ENCODE measurements at regions not wholly inside any gene's neighbourhood (a gene's known extent, or its start where the extent isn't known, plus 50 kb on each side); places are given as distances from the start of the nearest gene placed in this dataset.
"Not testable (repeated sequence)": the region's sequence is repeated elsewhere in the genome, so short reads cannot be mapped to it uniquely, and the experiment has no call there.

DNA sequence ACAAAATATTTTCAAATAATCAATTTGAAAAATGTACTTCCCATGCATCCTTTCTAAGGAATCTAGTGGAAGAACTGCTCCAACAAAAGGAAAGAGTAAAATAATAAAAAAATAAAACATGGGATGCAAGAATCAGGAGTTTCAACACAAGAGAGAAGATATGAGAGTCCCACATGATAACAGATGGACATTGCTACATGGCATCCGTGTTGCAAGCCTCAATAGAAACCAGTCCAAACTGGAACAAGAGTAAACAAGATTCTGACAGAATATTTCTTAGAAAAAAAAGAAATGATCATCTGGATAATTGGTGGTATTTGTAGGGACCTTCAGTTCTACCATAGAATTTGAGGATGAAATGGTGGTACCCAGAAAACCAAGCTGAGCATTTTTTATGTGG lies 186.8 kb downstream of the FRK start:
- TF ChIP-seq JUND (IDR thresholded peaks at IDR 0.05; ENCODE audit: low read depth) = no peak
- DNase-seq (ENCODE audit: low read depth in 1 of 2, low spot score in 1 of 2) = no peak
- in situ Hi-C loops (cut with HindIII; ENCODE audit: low pct_unique_long_range_greater_than_20kb, low sequenced_read_pairs) = no loop called here

DNA sequence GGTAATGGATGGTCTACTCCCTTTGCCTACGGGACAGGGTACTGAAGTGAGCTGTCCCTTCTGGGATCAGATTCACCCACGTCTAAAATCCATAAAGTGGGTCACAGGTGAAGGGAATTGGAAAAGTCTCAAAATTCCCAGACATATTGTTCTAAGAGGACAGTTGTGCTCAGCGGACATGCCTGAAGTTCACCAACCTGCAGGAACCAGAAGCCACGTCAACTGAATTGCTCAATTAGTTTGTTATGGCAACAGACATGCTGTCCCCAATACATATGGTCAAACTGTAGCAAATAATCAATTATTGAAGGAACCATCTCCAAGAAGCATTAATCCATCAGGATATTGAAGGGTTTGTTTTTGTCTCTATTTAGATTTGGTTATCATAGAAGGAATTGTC lies 190.2 kb downstream of the FRK start:
- DNase-seq (ENCODE audit: low read depth in 1 of 2, low spot score in 1 of 2) = no peak
- no peak for TF ChIP-seq JUND (IDR thresholded peaks at IDR 0.05; ENCODE audit: low read depth)
- in situ Hi-C loops (cut with HindIII; ENCODE audit: low pct_unique_long_range_greater_than_20kb, low sequenced_read_pairs) = no loop called here

DNA sequence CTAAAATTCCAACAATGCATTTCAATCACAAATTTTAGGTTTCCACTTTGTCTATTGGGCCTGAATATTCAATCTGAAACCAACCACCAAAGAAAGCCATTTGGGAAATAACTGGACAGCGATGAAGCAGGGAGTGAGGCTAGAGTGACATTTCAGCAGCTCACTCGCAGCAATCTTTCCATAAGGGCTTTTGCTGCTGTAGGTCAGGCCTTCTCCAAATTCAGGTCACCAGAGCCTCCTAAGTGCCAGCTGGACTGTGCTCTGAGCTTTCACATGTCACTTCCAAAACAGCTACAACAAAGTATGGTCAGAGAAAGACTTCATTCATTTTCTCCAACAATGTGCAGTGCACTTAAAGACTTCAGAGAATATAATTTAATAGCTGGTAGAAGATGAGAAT lies 194.8 kb downstream of the FRK start:
- in situ Hi-C loops (cut with HindIII; ENCODE audit: low pct_unique_long_range_greater_than_20kb, low sequenced_read_pairs) = no loop called here
- TF ChIP-seq JUND (IDR thresholded peaks at IDR 0.05; ENCODE audit: low read depth) = no peak
- no peak for DNase-seq (ENCODE audit: low read depth in 1 of 2, low spot score in 1 of 2)

DNA sequence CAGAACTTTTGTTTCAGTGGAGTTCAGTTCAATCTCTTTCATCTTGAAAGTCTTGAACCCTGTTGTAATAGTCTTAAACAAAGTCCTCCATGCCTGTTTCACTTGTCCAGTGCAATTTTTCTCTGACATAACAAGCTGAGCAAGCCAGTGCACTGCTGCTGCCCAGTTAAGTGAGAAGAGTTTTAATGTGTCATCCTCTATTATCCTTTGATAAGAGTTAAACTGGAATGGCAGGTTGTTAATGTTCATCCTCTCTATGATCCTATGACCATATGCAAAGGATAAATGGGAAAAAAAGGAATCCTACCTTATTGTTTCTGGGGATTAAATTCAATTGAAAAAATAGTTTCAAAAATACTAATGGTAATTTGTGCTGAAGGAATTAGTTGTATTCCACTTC lies 197.5 kb downstream of the FRK start:
- in situ Hi-C loops (cut with HindIII; ENCODE audit: low pct_unique_long_range_greater_than_20kb, low sequenced_read_pairs) = no loop called here
- no peak for TF ChIP-seq JUND (IDR thresholded peaks at IDR 0.05; ENCODE audit: low read depth)
- DNase-seq (ENCODE audit: low read depth in 1 of 2, low spot score in 1 of 2) = no peak

DNA sequence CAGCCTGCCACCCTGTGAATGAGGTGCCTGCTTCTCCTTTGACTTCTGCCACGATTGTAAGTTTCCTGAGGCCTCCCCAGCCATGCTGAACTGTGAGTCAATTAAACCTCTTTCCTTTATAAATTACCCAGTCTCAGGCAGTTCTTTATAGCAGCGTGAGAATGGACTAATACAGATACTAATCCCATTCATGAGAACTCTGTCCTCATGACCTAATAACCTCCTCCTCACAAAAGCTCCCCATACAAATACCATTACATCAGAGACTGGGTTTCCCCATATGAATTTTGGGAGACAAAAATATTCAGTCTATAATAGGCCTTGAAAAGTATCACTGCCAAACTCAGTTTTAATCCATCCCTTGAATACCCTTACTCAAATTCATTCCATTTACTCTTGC lies 199.0 kb downstream of the FRK start:
- in situ Hi-C loops (cut with HindIII; ENCODE audit: low pct_unique_long_range_greater_than_20kb, low sequenced_read_pairs); DNase-seq (ENCODE audit: low read depth in 1 of 2, low spot score in 1 of 2): not testable (repeated sequence)

DNA sequence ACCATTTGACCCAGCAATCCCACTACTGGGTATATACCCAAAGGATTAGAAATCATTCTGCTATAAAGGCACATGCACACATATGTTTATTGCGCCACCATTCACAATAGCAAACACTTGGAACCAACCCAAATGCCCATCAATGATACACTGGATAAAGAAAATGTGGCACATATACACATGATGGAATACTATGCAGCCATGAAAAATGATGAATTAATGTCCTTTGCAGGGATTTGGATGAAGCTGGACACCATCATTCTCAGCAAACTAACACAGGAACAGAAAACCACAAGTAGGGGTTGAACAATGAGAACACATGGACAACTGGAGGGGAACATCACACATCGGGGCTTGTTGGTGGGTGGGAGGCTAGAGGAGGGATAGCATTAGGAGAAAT lies 201.1 kb downstream of the FRK start:
- DNase-seq (ENCODE audit: low read depth in 1 of 2, low spot score in 1 of 2); in situ Hi-C loops (cut with HindIII; ENCODE audit: low pct_unique_long_range_greater_than_20kb, low sequenced_read_pairs): not testable (repeated sequence)

DNA sequence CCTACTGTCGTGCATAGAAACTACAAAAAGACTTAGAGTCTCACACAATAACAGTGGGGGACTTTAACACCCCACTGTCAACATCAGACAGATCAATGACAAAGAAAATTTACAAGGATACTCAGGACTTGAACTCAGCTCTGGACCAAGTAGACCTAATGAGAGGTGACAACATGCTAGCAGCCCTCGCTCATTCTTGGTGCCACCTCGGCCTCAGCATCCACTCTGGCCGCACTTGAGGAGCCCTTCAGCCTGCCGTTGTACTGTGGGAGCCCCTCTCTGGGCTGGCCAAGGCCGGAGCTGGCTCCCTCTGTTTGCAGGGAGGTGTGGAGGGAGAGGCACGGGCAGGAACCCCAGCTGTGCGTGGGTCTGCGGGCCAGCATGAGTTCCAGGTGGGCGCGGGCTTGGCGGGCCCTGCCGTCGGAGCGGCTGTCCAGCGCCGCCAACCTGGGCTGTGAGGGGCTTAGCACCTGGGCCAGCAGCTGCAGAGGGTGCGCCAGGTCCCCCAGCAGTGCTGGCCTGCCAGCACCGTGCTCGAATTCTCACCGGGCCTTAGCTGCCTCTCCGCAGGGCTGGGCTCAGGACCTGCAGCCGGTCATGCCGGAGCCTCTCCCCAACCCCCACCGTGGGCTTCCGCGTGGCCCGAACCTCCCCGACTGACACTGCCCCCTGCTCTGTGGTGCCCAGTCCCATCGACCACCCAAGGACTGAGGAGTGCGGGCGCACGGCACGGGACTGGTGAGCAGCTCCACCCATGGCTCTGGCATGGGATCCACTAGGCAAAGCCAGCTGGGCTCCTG lies 205.6 kb downstream of the FRK start:
- no peak for TF ChIP-seq JUND (IDR thresholded peaks at IDR 0.05; ENCODE audit: low read depth)
- in situ Hi-C loops (cut with HindIII; ENCODE audit: low pct_unique_long_range_greater_than_20kb, low sequenced_read_pairs) = no loop called here
- DNase-seq (ENCODE audit: low read depth in 1 of 2, low spot score in 1 of 2) = no peak

DNA sequence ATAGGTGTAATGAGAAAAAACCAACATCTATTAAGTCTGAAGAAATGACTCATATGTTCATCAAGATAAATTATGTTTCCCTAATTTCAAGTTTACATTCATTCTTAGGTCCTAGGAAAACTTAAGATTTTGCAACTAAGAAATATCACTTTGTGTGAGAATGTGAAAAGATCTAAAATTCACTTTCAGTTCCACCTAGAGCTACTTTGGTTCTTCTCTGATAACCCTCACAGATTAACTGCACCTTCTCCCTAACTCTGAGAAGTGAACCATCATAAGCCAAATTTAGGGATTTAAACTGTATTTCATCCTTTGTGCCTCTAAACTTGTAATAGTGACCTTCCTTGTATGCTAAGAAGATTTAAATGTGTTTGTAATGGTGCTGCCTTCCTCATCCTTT lies 213.0 kb downstream of the FRK start:
- in situ Hi-C loops (cut with HindIII; ENCODE audit: low pct_unique_long_range_greater_than_20kb, low sequenced_read_pairs) = no loop called here
- DNase-seq (ENCODE audit: low read depth in 1 of 2, low spot score in 1 of 2) = no peak
- TF ChIP-seq JUND (IDR thresholded peaks at IDR 0.05; ENCODE audit: low read depth) = no peak

DNA sequence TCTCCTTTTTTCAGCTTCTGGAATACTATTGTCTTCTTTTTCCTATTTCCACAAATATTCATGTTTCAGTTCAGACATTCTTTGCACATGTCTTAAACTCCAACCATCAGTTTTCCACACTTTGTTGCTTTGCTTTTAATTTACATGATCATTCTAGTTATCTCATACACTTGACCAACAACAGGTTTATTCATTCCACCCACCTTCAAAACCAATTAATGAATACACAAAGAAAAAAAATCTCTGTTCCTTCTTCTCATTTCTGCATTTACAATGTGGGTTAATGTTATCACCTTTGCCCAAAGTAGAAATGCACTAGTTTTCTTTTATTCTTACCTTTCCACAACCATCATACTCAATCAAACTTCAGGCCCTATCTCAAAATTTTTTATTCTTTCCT lies 216.7 kb downstream of the FRK start:
- DNase-seq (ENCODE audit: low read depth in 1 of 2, low spot score in 1 of 2) = no peak
- in situ Hi-C loops (cut with HindIII; ENCODE audit: low pct_unique_long_range_greater_than_20kb, low sequenced_read_pairs) = no loop called here
- TF ChIP-seq JUND (IDR thresholded peaks at IDR 0.05; ENCODE audit: low read depth) = no peak

DNA sequence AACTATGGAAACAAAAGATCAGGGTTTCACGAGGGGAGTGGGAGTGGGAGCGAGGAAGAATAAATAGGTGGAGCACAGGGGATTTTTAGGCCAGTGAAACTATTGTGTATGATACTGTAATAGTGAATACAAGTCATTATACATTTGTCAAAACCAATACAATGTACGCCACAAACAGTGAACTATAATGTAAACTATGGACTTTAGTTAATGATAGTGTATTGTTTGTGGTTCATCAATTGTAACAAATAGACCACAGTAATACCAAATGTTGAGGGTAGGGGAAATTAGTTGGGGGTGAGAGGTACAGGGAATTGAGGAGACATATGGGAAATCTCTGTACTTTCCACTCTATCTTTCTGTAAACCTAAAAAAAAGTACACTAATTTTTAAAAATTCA lies 218.4 kb downstream of the FRK start:
- TF ChIP-seq JUND (IDR thresholded peaks at IDR 0.05; ENCODE audit: low read depth) = no peak
- in situ Hi-C loops (cut with HindIII; ENCODE audit: low pct_unique_long_range_greater_than_20kb, low sequenced_read_pairs) = no loop called here
- no peak for DNase-seq (ENCODE audit: low read depth in 1 of 2, low spot score in 1 of 2)

DNA sequence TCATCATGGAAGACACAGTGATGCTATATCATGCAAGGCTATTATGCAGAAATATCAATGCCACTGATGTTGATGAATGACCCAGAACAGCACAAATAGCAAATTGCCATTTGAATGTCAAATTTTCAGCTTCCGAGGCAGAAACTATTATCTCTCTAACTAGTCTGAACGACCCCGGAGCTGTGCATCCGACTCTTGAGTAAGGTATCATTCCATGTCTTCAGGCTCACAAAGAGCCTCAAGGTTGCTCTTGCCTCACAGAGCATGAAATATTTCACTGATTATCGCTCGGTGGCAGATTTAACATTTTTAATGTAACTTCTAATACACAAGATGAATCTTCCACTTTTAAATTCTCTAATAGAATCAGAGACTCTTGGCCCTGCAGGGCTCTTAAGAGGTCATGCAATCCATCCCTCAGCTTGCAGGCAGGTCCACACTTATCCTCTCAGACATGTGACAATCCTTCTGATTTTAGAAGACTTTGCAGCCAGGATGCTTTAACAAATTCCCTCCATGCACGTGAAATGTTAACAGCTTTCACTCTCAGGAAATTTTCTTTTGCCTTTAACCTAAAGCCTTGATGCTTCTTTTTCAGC lies 221.0 kb downstream of the FRK start:
- in situ Hi-C loops (cut with HindIII; ENCODE audit: low pct_unique_long_range_greater_than_20kb, low sequenced_read_pairs) = no loop called here
- DNase-seq (ENCODE audit: low read depth in 1 of 2, low spot score in 1 of 2) = no peak
- no peak for TF ChIP-seq JUND (IDR thresholded peaks at IDR 0.05; ENCODE audit: low read depth)

DNA sequence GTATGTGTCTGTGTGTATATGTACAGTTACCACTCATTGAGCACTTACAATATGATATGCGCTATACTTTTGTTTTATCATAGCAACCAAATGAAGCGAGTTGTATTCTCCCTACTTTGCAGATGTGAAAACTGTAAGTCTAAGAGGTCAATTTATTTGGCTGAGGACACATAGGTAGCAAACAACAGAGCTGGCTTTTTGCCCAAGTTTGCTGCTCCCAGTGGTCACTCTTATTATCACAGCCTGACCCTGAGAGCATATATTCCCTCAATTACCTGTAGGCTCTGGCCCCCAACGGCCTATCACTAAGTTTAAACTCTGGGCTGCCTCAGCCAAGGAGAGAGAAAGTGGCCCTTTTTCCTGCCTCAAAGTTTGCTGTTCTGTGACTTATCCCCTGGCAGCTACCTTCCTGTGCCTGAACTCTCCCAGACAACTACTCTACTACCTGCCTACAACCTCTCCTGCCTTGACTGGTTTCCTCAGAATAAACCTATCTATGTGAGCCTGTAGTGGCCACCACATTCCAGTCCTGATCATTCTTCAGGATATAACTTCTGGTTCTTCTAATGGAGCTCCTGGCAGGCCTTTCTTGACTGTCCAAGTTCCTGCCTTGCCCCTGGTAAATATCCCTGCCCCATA lies 221.8 kb downstream of the FRK start:
- in situ Hi-C loops (cut with HindIII; ENCODE audit: low pct_unique_long_range_greater_than_20kb, low sequenced_read_pairs) = no loop called here
- no peak for TF ChIP-seq JUND (IDR thresholded peaks at IDR 0.05; ENCODE audit: low read depth)
- peak in 1 of 2 experiments; percentile 60 for DNase-seq (ENCODE audit: low read depth in 1 of 2, low spot score in 1 of 2)

DNA sequence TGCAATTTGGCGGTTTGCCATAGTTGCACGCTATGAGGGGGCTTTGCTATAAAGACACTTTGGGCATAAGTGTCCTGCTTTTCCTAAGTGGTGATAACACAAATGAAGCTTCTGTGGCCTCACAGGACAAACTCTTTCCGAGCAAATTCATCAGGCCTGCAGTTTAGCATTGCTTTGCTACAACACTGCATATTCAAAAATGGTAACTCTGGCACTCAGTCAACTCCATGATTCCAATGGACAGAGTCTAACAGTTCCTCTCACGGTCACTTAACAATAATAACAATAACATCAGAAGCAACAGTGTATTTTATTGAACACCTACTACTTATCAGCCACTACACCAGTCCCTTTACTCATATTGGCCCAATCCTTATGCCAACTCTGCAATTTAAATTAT lies 222.5 kb downstream of the FRK start:
- in situ Hi-C loops (cut with HindIII; ENCODE audit: low pct_unique_long_range_greater_than_20kb, low sequenced_read_pairs) = no loop called here
- TF ChIP-seq JUND (IDR thresholded peaks at IDR 0.05; ENCODE audit: low read depth) = no peak

DNA sequence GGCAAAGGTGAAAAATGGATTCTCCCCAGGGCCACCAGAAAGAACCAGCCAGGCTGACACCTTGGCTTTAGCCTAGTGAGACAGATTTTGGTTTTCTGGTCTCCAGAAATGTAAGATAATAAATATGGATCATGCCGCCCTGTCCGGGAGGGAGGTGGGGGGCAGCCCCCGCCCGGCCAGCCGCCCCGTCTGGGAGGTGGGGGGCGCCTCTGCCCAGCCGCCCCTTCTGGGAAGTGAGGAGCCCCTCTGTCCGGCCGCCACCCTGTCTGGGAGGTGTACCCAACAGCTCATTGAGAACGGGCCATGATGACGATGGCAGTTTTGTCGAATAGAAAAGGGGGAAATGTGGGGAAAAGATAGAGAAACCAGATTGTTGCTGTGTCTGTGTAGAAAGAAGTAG lies 224.3 kb downstream of the FRK start:
- DNase-seq (ENCODE audit: low read depth in 1 of 2, low spot score in 1 of 2); in situ Hi-C loops (cut with HindIII; ENCODE audit: low pct_unique_long_range_greater_than_20kb, low sequenced_read_pairs): not testable (repeated sequence)

More for the DNA sequence above, 222.5 kb downstream of the FRK start:
- DNase-seq (ENCODE audit: low read depth in 1 of 2, low spot score in 1 of 2) = no peak
